Right lobe of liver (tissue), 6 donors: ENCODE measurements at regions not wholly inside any gene's neighbourhood (a gene's known extent, or its start where the extent isn't known, plus 50 kb on each side); places are given as distances from the start of the nearest gene placed in this dataset.
"Not testable (repeated sequence)": the region's sequence is repeated elsewhere in the genome, so short reads cannot be mapped to it uniquely, and the experiment has no call there.

Experiments
- ATAC-seq, 4 donors: fragments of 200-7000 bp; cut with Tn5 transposase; one replicate each; pipeline ENCODE4 v1.9.1; 2020; ENCODE audit warnings: mild to moderate bottlenecking in 4 of 4, moderate library complexity in 4 of 4
- DNase-seq, 3 donors: peaks; one replicate each; pipeline ENCODE4 v3.0.0-alpha.2; 2020
- H3K27ac ChIP-seq, 3 donors: fragments of 200-600 bp; one replicate each; pipeline ENCODE4 v1.8.0; 2022
- H3K27me3 ChIP-seq, 2 donors: fragments of 200-600 bp; one replicate each; pipeline ENCODE4 v1.8.0; 2022
- H3K36me3 ChIP-seq, 4 donors: fragments of 200-600 bp; sonication (generic) in 1 of 4; one replicate each; pipeline versions ENCODE4 v1.5.1 to v1.8.0; 2017 to 2022; ENCODE audit warnings: control low read depth in 1 of 4
- H3K4me1 ChIP-seq, 4 donors: fragments of 200-600 bp; sonication (generic) in 1 of 4; one replicate each; pipeline versions ENCODE4 v1.5.1 to v1.8.0; 2017 to 2022; ENCODE audit warnings: control low read depth in 1 of 4
- H3K4me3 ChIP-seq, 3 donors: fragments of 200-600 bp; one replicate each; pipeline ENCODE4 v1.8.0; 2022
- H3K9me3 ChIP-seq, 4 donors: fragments of 200-600 bp; sonication (generic) in 1 of 4; one replicate each; pipeline versions ENCODE4 v1.5.1 to v1.8.0; 2017 to 2022; ENCODE audit warnings: control low read depth in 1 of 4
- CTCF ChIP-seq, 4 donors: fragments of 200-600 bp in 3 of 4; fragments of 450-650 bp in 1 of 4; IDR thresholded peaks; one replicate each; pipeline versions ENCODE4 v1.5.1 to v1.8.0; 2016 to 2022; ENCODE audit warnings: antibody characterized with exemption in 4 of 4, mild to moderate bottlenecking in 2 of 4
- POLR2A ChIP-seq: fragments of 450-650 bp; IDR thresholded peaks from one replicate; pipeline ENCODE4 v1.6.1; 2017; ENCODE audit warnings: antibody characterized with exemption, mild to moderate bottlenecking
- WGBS: methylation state at CpG from one replicate; pipeline ENCODE4 v1.1.6; 2018; ENCODE audit warnings: low coverage, low lambda C conversion rate; ENCODE audit not compliant: insufficient coverage; ENCODE audit errors: missing lambda C conversion rate; 5-methylcytosine and 5-hydroxymethylcytosine counted together
- intact Hi-C, 2 donors: fragments of 100-400 bp; cut with DNase I; formaldehyde crosslinking; loops; one replicate each; pipeline versions ENCODE4 v1.11.2 to v1.14.1; 2022
- donor health status: DM: no; HTN: yes; CAD: no.
- donor health status: DM: no; HTN: no; CAD: no.
- donor health status: DM: no; HTN: no; CAD: no.
- donor health status: DM: no; HTN: yes; CAD: no.
- donor health status: DM: no; HTN: yes; CAD: no.

DNA sequence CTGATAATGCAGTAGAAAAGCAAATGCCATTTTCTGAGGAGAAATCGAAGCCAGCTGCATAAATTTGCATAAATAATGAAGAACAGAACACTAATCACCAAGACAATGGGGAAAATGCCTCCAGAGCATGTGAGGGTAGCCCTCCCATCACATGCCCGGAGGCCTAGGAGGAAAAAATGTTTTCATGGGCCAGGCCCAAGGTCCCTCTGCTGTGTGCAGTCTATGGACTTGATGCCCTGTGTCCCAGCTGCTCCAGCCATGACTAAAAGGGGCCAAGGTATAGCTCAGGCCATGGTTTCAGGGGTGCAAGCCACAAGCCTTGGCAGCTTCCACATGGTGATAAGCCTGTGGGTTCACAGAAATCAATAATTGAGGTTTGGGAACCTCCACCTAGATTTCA, 164.1 kb downstream of the HAO1 start:
- Histone ChIP-seq H3K4me1 (no peaks in the 10 kb centered on the region), H3K27ac (no peak overlapping the region), H3K36me3 (no peaks in the 10 kb centered on the region), H3K4me3 (no peak overlapping the region), H3K27me3 (no peaks in the 10 kb centered on the region), H3K9me3 (no peaks in the 10 kb centered on the region)
- TF ChIP-seq CTCF (IDR thresholded peaks at IDR 0.05) (no peak), POLR2A (no peak)
- DNase-seq (no peak), ATAC-seq (no peak)
- WGBS, result 83% methylated on average over 1 of the region's 2 CpGs
- intact Hi-C loops, result no loop called here

DNA sequence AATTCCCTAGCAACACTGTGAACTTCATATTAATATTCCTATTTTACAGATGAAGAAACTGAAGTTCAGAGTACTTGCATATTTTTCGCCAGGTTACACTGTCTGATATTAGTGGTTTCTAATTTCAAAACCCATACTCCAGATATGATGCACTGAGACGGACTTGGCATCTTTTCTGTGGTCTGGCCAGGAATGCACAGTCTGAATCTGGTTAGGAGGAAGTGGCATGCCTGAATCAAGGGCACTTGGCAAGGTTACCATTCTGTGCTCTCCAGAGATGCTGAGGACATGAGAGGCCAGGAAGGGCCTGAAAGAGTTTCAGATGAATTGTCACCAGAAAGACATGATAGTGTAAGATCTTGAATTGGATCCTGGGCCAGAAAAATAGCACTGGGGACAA, 150.1 kb downstream of the HAO1 start:
- no peak for ATAC-seq
- intact Hi-C loops, result no loop called here
- Histone ChIP-seq H3K9me3 (no peaks in the 10 kb centered on the region), H3K27ac (no peak overlapping the region), H3K36me3 (no peaks in the 10 kb centered on the region), H3K4me3 (no peak overlapping the region), H3K4me1 (no peaks in the 10 kb centered on the region), H3K27me3 (no peaks in the 10 kb centered on the region)
- WGBS, result 64% methylated on average over 2 of the region's 2 CpGs
- TF ChIP-seq POLR2A, result no peak
- no peak for TF ChIP-seq CTCF (IDR thresholded peaks at IDR 0.05)
- DNase-seq, result no peak

GRCh38 chr20:7792150-7792869, 147.9 kb downstream of the HAO1 start:
- no peaks in the 10 kb centered on the region for H3K4me1 ChIP-seq
- TF ChIP-seq POLR2A (no peak), CTCF (IDR thresholded peaks at IDR 0.05) (no peak)
- no peak overlapping the region for H3K27ac ChIP-seq
- 71% methylated on average over 4 of the region's 4 CpGs for WGBS
- ATAC-seq, result no peak
- intact Hi-C loops, result no loop called here
- H3K27me3 ChIP-seq, result no peaks in the 10 kb centered on the region
- no peak overlapping the region for H3K4me3 ChIP-seq
- H3K9me3 ChIP-seq, result no peaks in the 10 kb centered on the region
- DNase-seq, result no peak
- H3K36me3 ChIP-seq, result no peaks in the 10 kb centered on the region

DNA sequence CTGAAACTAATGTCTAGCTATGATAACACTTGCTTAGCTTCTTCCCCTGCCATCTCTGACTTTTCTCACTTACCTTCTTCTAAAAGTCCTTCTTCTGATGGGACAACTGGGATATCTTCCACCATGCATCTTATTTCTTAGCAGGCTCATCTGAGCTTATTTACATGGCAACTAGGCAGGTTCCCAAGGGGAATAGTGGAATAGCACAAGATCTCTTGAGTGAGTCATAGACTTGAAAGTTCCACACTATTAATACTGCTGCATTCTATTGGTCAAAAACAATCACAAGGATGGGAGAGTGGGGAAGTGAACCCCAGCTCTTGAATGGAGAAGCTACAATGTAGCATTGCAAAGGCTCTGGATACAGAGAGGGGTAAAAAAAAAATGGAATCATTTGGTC, 142.1 kb downstream of the HAO1 start:
- intact Hi-C loops, result no loop called here
- TF ChIP-seq CTCF (IDR thresholded peaks at IDR 0.05) (no peak), POLR2A (no peak)
- Histone ChIP-seq H3K27ac (no peak overlapping the region), H3K4me3 (no peak overlapping the region), H3K9me3 (no peaks in the 10 kb centered on the region), H3K36me3 (no peaks in the 10 kb centered on the region), H3K4me1 (no peaks in the 10 kb centered on the region), H3K27me3 (no peaks in the 10 kb centered on the region)
- ATAC-seq (no peak), DNase-seq (no peak)

GRCh38 chr20:7799862-7800261, 140.4 kb downstream of the HAO1 start:
- 25% methylated on average over 1 of the region's 1 CpG for WGBS
- no peak for TF ChIP-seq POLR2A
- TF ChIP-seq CTCF (IDR thresholded peaks at IDR 0.05), result no peak
- intact Hi-C loops, result no loop called here
- ATAC-seq, result no peak
- Histone ChIP-seq H3K27me3 (no peaks in the 10 kb centered on the region), H3K4me3 (no peak overlapping the region), H3K4me1 (no peaks in the 10 kb centered on the region), H3K36me3 (no peaks in the 10 kb centered on the region), H3K9me3 (no peaks in the 10 kb centered on the region), H3K27ac (no peak overlapping the region)
- DNase-seq, result no peak

- WGBS, result 83% methylated on average over 13 of the region's 52 CpGs
- peak overlapping the region in 2 of 3 donors; percentile 20 to 25 for H3K4me3 ChIP-seq
- H3K4me1 ChIP-seq, H3K27me3 ChIP-seq, DNase-seq, H3K36me3 ChIP-seq, H3K9me3 ChIP-seq, H3K27ac ChIP-seq, ATAC-seq, intact Hi-C loops: not testable (repeated sequence)
Observed at GRCh38 chr20:7803411-7804151, 136.7 kb downstream of the HAO1 start.
